ENCODE measurements at regions not wholly inside any gene's neighbourhood (a gene's known extent, or its start where the extent isn't known, plus 50 kb on each side); places are given as distances from the start of the nearest gene placed in this dataset.

GRCh38 chr12:107390414-107390813, 295.2 kb upstream of the PWP1 start:
- H3K27me3 ChIP-seq (ENCODE audit: control insufficient read depth, insufficient read depth, low read length), result no peaks in the 10 kb centered on the region
- H3K4me3 ChIP-seq (ENCODE audit: low read length), result no peak overlapping the region
- H3K4me1 ChIP-seq (ENCODE audit: control insufficient read depth, insufficient read depth, low read length), result no peaks in the 10 kb centered on the region
- H3K36me3 ChIP-seq (ENCODE audit: control insufficient read depth, insufficient read depth, low read length), result no peaks in the 10 kb centered on the region
- H3K9ac ChIP-seq (ENCODE audit: low read length), result no peak overlapping the region
- no peaks in the 10 kb centered on the region for H3K9me3 ChIP-seq (ENCODE audit: control insufficient read depth, low read length)

- H3K4me1 ChIP-seq (ENCODE audit: control insufficient read depth, insufficient read depth, low read length), result no peaks in the 10 kb centered on the region
- no peaks in the 10 kb centered on the region for H3K36me3 ChIP-seq (ENCODE audit: control insufficient read depth, insufficient read depth, low read length)
- no peaks in the 10 kb centered on the region for H3K27me3 ChIP-seq (ENCODE audit: control insufficient read depth, insufficient read depth, low read length)
- no peak overlapping the region for H3K4me3 ChIP-seq (ENCODE audit: low read length)
- no peak overlapping the region for H3K9ac ChIP-seq (ENCODE audit: low read length)
- no peaks in the 10 kb centered on the region for H3K9me3 ChIP-seq (ENCODE audit: control insufficient read depth, low read length)
These were observed 292.4 kb upstream of the PWP1 start for GRCh38 chr12:107393043-107393717.

- H3K27me3 ChIP-seq (ENCODE audit: control insufficient read depth, insufficient read depth, low read length), result no peaks in the 10 kb centered on the region
- H3K4me1 ChIP-seq (ENCODE audit: control insufficient read depth, insufficient read depth, low read length), result no peaks in the 10 kb centered on the region
- no peak overlapping the region for H3K9ac ChIP-seq (ENCODE audit: low read length)
- no peaks in the 10 kb centered on the region for H3K9me3 ChIP-seq (ENCODE audit: control insufficient read depth, low read length)
- H3K36me3 ChIP-seq (ENCODE audit: control insufficient read depth, insufficient read depth, low read length), result no peaks in the 10 kb centered on the region
- no peak overlapping the region for H3K4me3 ChIP-seq (ENCODE audit: low read length)
These were observed 290.9 kb upstream of the PWP1 start for GRCh38 chr12:107394693-107395092.

- Histone ChIP-seq H3K9ac (ENCODE audit: low read length) (no peak overlapping the region), H3K4me1 (ENCODE audit: control insufficient read depth, insufficient read depth, low read length) (no peaks in the 10 kb centered on the region), H3K4me3 (ENCODE audit: low read length) (no peak overlapping the region), H3K27me3 (ENCODE audit: control insufficient read depth, insufficient read depth, low read length) (no peaks in the 10 kb centered on the region), H3K36me3 (ENCODE audit: control insufficient read depth, insufficient read depth, low read length) (no peaks in the 10 kb centered on the region), H3K9me3 (ENCODE audit: control insufficient read depth, low read length) (no peaks in the 10 kb centered on the region)
These were observed 289.8 kb upstream of the PWP1 start for GRCh38 chr12:107395817-107396216.

GRCh38 chr12:107396991-107397390, 288.6 kb upstream of the PWP1 start:
- no peaks in the 10 kb centered on the region for H3K9me3 ChIP-seq (ENCODE audit: control insufficient read depth, low read length)
- no peak overlapping the region for H3K4me3 ChIP-seq (ENCODE audit: low read length)
- no peaks in the 10 kb centered on the region for H3K4me1 ChIP-seq (ENCODE audit: control insufficient read depth, insufficient read depth, low read length)
- no peak overlapping the region for H3K9ac ChIP-seq (ENCODE audit: low read length)
- no peaks in the 10 kb centered on the region for H3K36me3 ChIP-seq (ENCODE audit: control insufficient read depth, insufficient read depth, low read length)
- H3K27me3 ChIP-seq (ENCODE audit: control insufficient read depth, insufficient read depth, low read length), result no peaks in the 10 kb centered on the region

GRCh38 chr12:107397890-107398500, 287.6 kb upstream of the PWP1 start:
- no peak overlapping the region for H3K9ac ChIP-seq (ENCODE audit: low read length)
- no peaks in the 10 kb centered on the region for H3K9me3 ChIP-seq (ENCODE audit: control insufficient read depth, low read length)
- no peak overlapping the region for H3K4me3 ChIP-seq (ENCODE audit: low read length)
- H3K36me3 ChIP-seq (ENCODE audit: control insufficient read depth, insufficient read depth, low read length), result no peaks in the 10 kb centered on the region
- H3K4me1 ChIP-seq (ENCODE audit: control insufficient read depth, insufficient read depth, low read length), result no peaks in the 10 kb centered on the region
- no peaks in the 10 kb centered on the region for H3K27me3 ChIP-seq (ENCODE audit: control insufficient read depth, insufficient read depth, low read length)

GRCh38 chr12:107399046-107399445, 286.6 kb upstream of the PWP1 start:
- no peaks in the 10 kb centered on the region for H3K36me3 ChIP-seq (ENCODE audit: control insufficient read depth, insufficient read depth, low read length)
- H3K9ac ChIP-seq (ENCODE audit: low read length), result no peak overlapping the region
- H3K4me3 ChIP-seq (ENCODE audit: low read length), result no peak overlapping the region
- no peaks in the 10 kb centered on the region for H3K9me3 ChIP-seq (ENCODE audit: control insufficient read depth, low read length)
- no peaks in the 10 kb centered on the region for H3K4me1 ChIP-seq (ENCODE audit: control insufficient read depth, insufficient read depth, low read length)
- no peaks in the 10 kb centered on the region for H3K27me3 ChIP-seq (ENCODE audit: control insufficient read depth, insufficient read depth, low read length)

GRCh38 chr12:107400686-107401447, 284.7 kb upstream of the PWP1 start:
- Histone ChIP-seq H3K9ac (ENCODE audit: low read length) (no peak overlapping the region), H3K27me3 (ENCODE audit: control insufficient read depth, insufficient read depth, low read length) (no peaks in the 10 kb centered on the region)

GRCh38 chr12:107402041-107403022, 283.3 kb upstream of the PWP1 start:
- H3K36me3 ChIP-seq (ENCODE audit: control insufficient read depth, insufficient read depth, low read length), result no peaks in the 10 kb centered on the region
- no peaks in the 10 kb centered on the region for H3K9me3 ChIP-seq (ENCODE audit: control insufficient read depth, low read length)
- H3K4me1 ChIP-seq (ENCODE audit: control insufficient read depth, insufficient read depth, low read length), result no peaks in the 10 kb centered on the region
- no peak overlapping the region for H3K4me3 ChIP-seq (ENCODE audit: low read length)
- no peaks in the 10 kb centered on the region for H3K27me3 ChIP-seq (ENCODE audit: control insufficient read depth, insufficient read depth, low read length)
- no peak overlapping the region for H3K9ac ChIP-seq (ENCODE audit: low read length)

More at GRCh38 chr12:107400686-107401447, 284.7 kb upstream of the PWP1 start:
- Histone ChIP-seq H3K4me1 (ENCODE audit: control insufficient read depth, insufficient read depth, low read length) (no peaks in the 10 kb centered on the region), H3K4me3 (ENCODE audit: low read length) (no peak overlapping the region), H3K36me3 (ENCODE audit: control insufficient read depth, insufficient read depth, low read length) (no peaks in the 10 kb centered on the region), H3K9me3 (ENCODE audit: control insufficient read depth, low read length) (no peaks in the 10 kb centered on the region)

- Histone ChIP-seq H3K4me1 (ENCODE audit: control insufficient read depth, insufficient read depth, low read length) (no peaks in the 10 kb centered on the region), H3K27me3 (ENCODE audit: control insufficient read depth, insufficient read depth, low read length) (no peaks in the 10 kb centered on the region), H3K9ac (ENCODE audit: low read length) (no peak overlapping the region), H3K36me3 (ENCODE audit: control insufficient read depth, insufficient read depth, low read length) (no peaks in the 10 kb centered on the region), H3K9me3 (ENCODE audit: control insufficient read depth, low read length) (no peaks in the 10 kb centered on the region), H3K4me3 (ENCODE audit: low read length) (no peak overlapping the region)
These were observed 280.6 kb upstream of the PWP1 start for GRCh38 chr12:107404981-107405380.

GRCh38 chr12:107405436-107405835, 280.2 kb upstream of the PWP1 start:
- no peak overlapping the region for H3K4me3 ChIP-seq (ENCODE audit: low read length)
- H3K27me3 ChIP-seq (ENCODE audit: control insufficient read depth, insufficient read depth, low read length), result no peaks in the 10 kb centered on the region
- no peaks in the 10 kb centered on the region for H3K9me3 ChIP-seq (ENCODE audit: control insufficient read depth, low read length)
- H3K9ac ChIP-seq (ENCODE audit: low read length), result no peak overlapping the region
- no peaks in the 10 kb centered on the region for H3K4me1 ChIP-seq (ENCODE audit: control insufficient read depth, insufficient read depth, low read length)
- no peaks in the 10 kb centered on the region for H3K36me3 ChIP-seq (ENCODE audit: control insufficient read depth, insufficient read depth, low read length)

All from mucosa of stomach (tissue), 1 donor.